GM12891 (cell line): ENCODE measurements at regions not wholly inside any gene's neighbourhood (a gene's known extent, or its start where the extent isn't known, plus 50 kb on each side); places are given as distances from the start of the nearest gene placed in this dataset.

Experiments used
- PAX5 ChIP-seq: IDR thresholded peaks from 2 replicates; pipeline ENCODE4 v1.6.1; 2011; ENCODE audit warnings: low read length, moderate library complexity, mild to moderate bottlenecking; ENCODE audit not compliant: insufficient read depth, severe bottlenecking
- POLR2A ChIP-seq: IDR thresholded peaks from 2 replicates; pipeline ENCODE4 v1.6.1; 2011; ENCODE audit warnings: low read depth, low read length, control low read depth
- POLR2AphosphoS5 ChIP-seq: IDR thresholded peaks from 2 replicates; pipeline ENCODE4 v1.6.1; 2011; ENCODE audit warnings: low read depth, low read length, control low read depth
- POU2F2 ChIP-seq: IDR thresholded peaks from 2 replicates; pipeline ENCODE4 v1.6.1; 2011; ENCODE audit warnings: low read depth, mild to moderate bottlenecking, control low read depth, low read length, moderate library complexity
- SPI1 ChIP-seq: IDR thresholded peaks from 2 replicates; pipeline ENCODE4 v1.6.1; 2011; ENCODE audit warnings: low read depth, low read length, control low read depth
- TAF1 ChIP-seq: IDR thresholded peaks from 2 replicates; pipeline ENCODE4 v1.6.1; 2011; ENCODE audit warnings: low read depth, low read length, control low read depth

- TF ChIP-seq POLR2A (no peak), POLR2AphosphoS5 (no peak), TAF1 (no peak), SPI1 (no peak), POU2F2 (no peak), PAX5 (no peak)
These were observed 477.9 kb downstream of the STIM2 start for GRCh38 chr4:27338530-27338929.
